ENCODE measurements at regions not wholly inside any gene's neighbourhood (a gene's known extent, or its start where the extent isn't known, plus 50 kb on each side); places are given as distances from the start of the nearest gene placed in this dataset.

DNA sequence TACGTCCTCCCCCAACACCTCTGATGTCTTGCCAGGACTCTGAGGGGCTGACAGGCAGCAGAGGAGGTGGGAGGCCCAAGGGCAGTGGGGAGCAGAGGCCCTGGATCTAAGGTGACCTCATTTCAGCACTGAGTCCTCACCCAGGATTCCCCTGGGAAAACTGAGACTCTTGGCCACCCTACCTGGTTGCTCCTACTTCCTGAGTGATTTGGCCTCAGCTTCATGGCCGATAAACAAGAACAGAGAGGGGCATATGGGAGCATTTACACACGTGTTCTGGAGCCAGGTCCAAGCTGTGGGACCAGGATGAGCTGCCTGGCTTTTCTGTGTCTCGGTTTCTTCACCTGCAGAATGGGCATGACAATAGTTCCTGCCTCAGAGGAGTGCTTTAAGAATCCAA, 133.8 kb downstream of the ANKRD60 start:
- Histone ChIP-seq H3K9me3 (no peaks in the 10 kb centered on the region), H3K36me3 (ENCODE audit: control insufficient read depth in 2 of 2, extremely low read depth in 1 of 2, insufficient read depth in 1 of 2, low read length in 1 of 2) (no peaks in the 10 kb centered on the region), H3K4me3 (ENCODE audit: control insufficient read depth in 1 of 2, extremely low read depth in 1 of 2, low read length in 1 of 2) (no peak overlapping the region), H3K27me3 (replicated peaks in 1 of 2; ENCODE audit: control insufficient read depth in 2 of 2, extremely low read depth in 1 of 2, insufficient read depth in 2 of 2, low read length in 1 of 2) (peaks cover 0 to 26% of the 10 kb centered on the region in 2 experiments), H3K4me1 (ENCODE audit: control insufficient read depth in 1 of 2, extremely low read depth in 1 of 2, insufficient read depth in 2 of 2, low read length in 2 of 2) (no peaks in the 10 kb centered on the region), H3K27ac (ENCODE audit: low read length) (no peak overlapping the region)
- no peaks in the 10 kb centered on the region for H3K36me3 Mint-ChIP-seq
- no peaks in the 10 kb centered on the region for H3K4me1 Mint-ChIP-seq
- H3K27me3 Mint-ChIP-seq, result peaks cover 11 to 19% of the 10 kb centered on the region in 2 donors
- no peaks in the 10 kb centered on the region for H3K9me3 Mint-ChIP-seq
- DNase-seq (no peak), ATAC-seq (replicated peaks in 1 of 4) (no peak)
- no peak overlapping the region for H3K4me3 Mint-ChIP-seq
- WGBS (ENCODE audit: insufficient coverage), result 67% methylated on average over 3 of the region's 4 CpGs
- no peak overlapping the region for H3K27ac Mint-ChIP-seq
- POLR2A ChIA-PET, result no interaction called here
- CTCF ChIA-PET, result no interaction called here

DNA sequence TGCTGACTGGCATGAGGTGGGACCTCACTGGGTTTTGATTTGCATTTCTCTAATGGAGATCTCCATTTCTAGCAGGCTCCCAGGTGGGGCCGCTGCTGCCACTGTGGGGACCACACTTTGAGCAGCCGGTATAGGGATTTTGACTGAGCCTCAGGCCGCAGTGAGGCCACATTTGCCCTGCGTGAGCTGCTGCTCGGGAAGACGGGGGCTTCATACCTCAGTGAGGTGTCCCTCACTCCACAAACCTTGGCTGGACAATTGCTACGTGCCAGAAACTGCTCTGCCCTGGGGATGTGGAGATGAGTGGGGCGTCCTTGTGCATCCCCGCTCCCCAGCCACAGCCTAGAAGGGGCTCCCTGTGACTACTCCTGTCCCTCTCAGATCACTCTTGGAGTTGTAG, 134.3 kb downstream of the ANKRD60 start:
- H3K27me3 Mint-ChIP-seq, result peaks cover 11 to 19% of the 10 kb centered on the region in 2 donors
- DNase-seq (no peak), ATAC-seq (replicated peaks in 1 of 4) (no peak)
- Histone ChIP-seq H3K27me3 (replicated peaks in 1 of 2; ENCODE audit: control insufficient read depth in 2 of 2, extremely low read depth in 1 of 2, insufficient read depth in 2 of 2, low read length in 1 of 2) (peaks cover 0 to 23% of the 10 kb centered on the region in 2 experiments), H3K4me3 (ENCODE audit: control insufficient read depth in 1 of 2, extremely low read depth in 1 of 2, low read length in 1 of 2) (no peak overlapping the region), H3K9me3 (no peaks in the 10 kb centered on the region), H3K27ac (ENCODE audit: low read length) (no peak overlapping the region), H3K4me1 (ENCODE audit: control insufficient read depth in 1 of 2, extremely low read depth in 1 of 2, insufficient read depth in 2 of 2, low read length in 2 of 2) (no peaks in the 10 kb centered on the region), H3K36me3 (ENCODE audit: control insufficient read depth in 2 of 2, extremely low read depth in 1 of 2, insufficient read depth in 1 of 2, low read length in 1 of 2) (no peaks in the 10 kb centered on the region)
- WGBS (ENCODE audit: insufficient coverage), result no CpG with 5 or more reads among the region's 9 CpGs
- CTCF ChIA-PET, result no interaction called here
- H3K9me3 Mint-ChIP-seq, result no peaks in the 10 kb centered on the region
- H3K4me3 Mint-ChIP-seq, result no peak overlapping the region
- no peaks in the 10 kb centered on the region for H3K36me3 Mint-ChIP-seq
- no peaks in the 10 kb centered on the region for H3K4me1 Mint-ChIP-seq
- POLR2A ChIA-PET, result no interaction called here
- no peak overlapping the region for H3K27ac Mint-ChIP-seq

DNA sequence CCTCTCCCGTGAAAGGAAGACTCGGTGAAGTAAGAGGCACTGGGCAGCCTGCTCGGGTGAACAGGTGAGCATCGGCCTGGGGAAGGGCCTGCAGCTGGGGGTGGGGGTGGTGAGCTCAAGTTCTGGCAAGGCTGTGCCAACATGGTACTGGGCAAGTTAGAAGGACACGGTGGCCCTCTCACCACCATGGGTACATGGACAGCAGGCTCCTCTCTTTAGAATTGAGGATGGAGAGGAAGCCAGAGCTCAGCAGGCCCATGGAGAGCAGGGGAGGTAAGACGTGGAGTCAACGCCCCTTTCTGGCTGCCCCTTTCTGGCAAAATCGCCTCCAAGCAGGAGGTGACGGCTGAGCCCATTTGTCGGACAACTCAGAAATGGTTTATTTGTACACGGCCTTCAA, 135.6 kb downstream of the ANKRD60 start:
- H3K27ac ChIP-seq (ENCODE audit: low read length), result no peak overlapping the region
- no peak overlapping the region for H3K4me3 ChIP-seq (ENCODE audit: control insufficient read depth in 1 of 2, extremely low read depth in 1 of 2, low read length in 1 of 2)
- peaks cover 11 to 19% of the 10 kb centered on the region in 2 donors for H3K27me3 Mint-ChIP-seq
- 78% methylated on average over 9 of the region's 11 CpGs for WGBS (ENCODE audit: insufficient coverage)
- H3K9me3 Mint-ChIP-seq, result no peaks in the 10 kb centered on the region
- H3K36me3 ChIP-seq (ENCODE audit: control insufficient read depth in 2 of 2, extremely low read depth in 1 of 2, insufficient read depth in 1 of 2, low read length in 1 of 2), result no peaks in the 10 kb centered on the region
- no peak for ATAC-seq (replicated peaks in 1 of 4)
- peaks cover 0 to 23% of the 10 kb centered on the region in 2 experiments for H3K27me3 ChIP-seq (replicated peaks in 1 of 2; ENCODE audit: control insufficient read depth in 2 of 2, extremely low read depth in 1 of 2, insufficient read depth in 2 of 2, low read length in 1 of 2)
- H3K4me1 Mint-ChIP-seq, result no peaks in the 10 kb centered on the region
- H3K4me1 ChIP-seq (ENCODE audit: control insufficient read depth in 1 of 2, extremely low read depth in 1 of 2, insufficient read depth in 2 of 2, low read length in 2 of 2), result no peaks in the 10 kb centered on the region
- no peak for DNase-seq
- CTCF ChIA-PET, result interaction anchor here in 1 of 2 donors (0.6 kb wide), 1 partner anchor 9 kb away, joined by 3 read pairs; no protein-coding TSS in a partner anchor
- H3K4me3 Mint-ChIP-seq, result no peak overlapping the region
- POLR2A ChIA-PET, result no interaction called here
- H3K27ac Mint-ChIP-seq, result no peak overlapping the region
- no peaks in the 10 kb centered on the region for H3K36me3 Mint-ChIP-seq
- no peaks in the 10 kb centered on the region for H3K9me3 ChIP-seq

DNA sequence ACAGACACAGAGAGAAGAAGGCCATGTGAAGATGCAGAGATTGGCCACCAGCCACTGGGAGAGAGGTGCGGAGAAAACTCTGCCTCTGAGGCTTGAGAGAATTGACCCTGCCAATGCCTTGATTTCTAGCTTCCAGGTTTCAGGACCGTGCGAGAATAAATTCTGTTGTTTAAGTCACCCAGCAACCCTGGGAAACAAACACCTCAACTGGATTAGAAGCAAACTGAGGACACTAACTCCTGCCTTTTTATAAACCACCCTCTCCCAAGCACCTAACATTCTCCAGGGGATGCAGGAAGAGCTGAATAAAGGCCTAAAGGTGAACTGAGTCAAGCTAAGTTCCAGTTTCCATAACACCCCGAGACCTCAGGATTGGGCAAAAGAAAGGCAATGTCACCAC, 136.1 kb downstream of the ANKRD60 start:
- no peaks in the 10 kb centered on the region for H3K9me3 Mint-ChIP-seq
- H3K4me1 ChIP-seq (ENCODE audit: control insufficient read depth in 1 of 2, extremely low read depth in 1 of 2, insufficient read depth in 2 of 2, low read length in 2 of 2), result no peaks in the 10 kb centered on the region
- ChIA-PET POLR2A (no interaction called here), CTCF (interaction anchor here in 1 of 2 donors (0.6 kb wide), 1 partner anchor 10 kb away, joined by 3 read pairs; no protein-coding TSS in a partner anchor)
- no peaks in the 10 kb centered on the region for H3K4me1 Mint-ChIP-seq
- H3K27ac ChIP-seq (ENCODE audit: low read length), result no peak overlapping the region
- H3K27ac Mint-ChIP-seq, result no peak overlapping the region
- WGBS (ENCODE audit: insufficient coverage), result 88% methylated on average over 4 of the region's 4 CpGs
- H3K4me3 ChIP-seq (ENCODE audit: control insufficient read depth in 1 of 2, extremely low read depth in 1 of 2, low read length in 1 of 2), result no peak overlapping the region
- no peaks in the 10 kb centered on the region for H3K36me3 Mint-ChIP-seq
- no peak for DNase-seq
- no peak for ATAC-seq (replicated peaks in 1 of 4)
- peaks cover 9 to 19% of the 10 kb centered on the region in 2 donors for H3K27me3 Mint-ChIP-seq
- no peak overlapping the region for H3K4me3 Mint-ChIP-seq
- H3K36me3 ChIP-seq (ENCODE audit: control insufficient read depth in 2 of 2, extremely low read depth in 1 of 2, insufficient read depth in 1 of 2, low read length in 1 of 2), result no peaks in the 10 kb centered on the region
- no peaks in the 10 kb centered on the region for H3K9me3 ChIP-seq
- H3K27me3 ChIP-seq (replicated peaks in 1 of 2; ENCODE audit: control insufficient read depth in 2 of 2, extremely low read depth in 1 of 2, insufficient read depth in 2 of 2, low read length in 1 of 2), result peaks cover 0 to 23% of the 10 kb centered on the region in 2 experiments

DNA sequence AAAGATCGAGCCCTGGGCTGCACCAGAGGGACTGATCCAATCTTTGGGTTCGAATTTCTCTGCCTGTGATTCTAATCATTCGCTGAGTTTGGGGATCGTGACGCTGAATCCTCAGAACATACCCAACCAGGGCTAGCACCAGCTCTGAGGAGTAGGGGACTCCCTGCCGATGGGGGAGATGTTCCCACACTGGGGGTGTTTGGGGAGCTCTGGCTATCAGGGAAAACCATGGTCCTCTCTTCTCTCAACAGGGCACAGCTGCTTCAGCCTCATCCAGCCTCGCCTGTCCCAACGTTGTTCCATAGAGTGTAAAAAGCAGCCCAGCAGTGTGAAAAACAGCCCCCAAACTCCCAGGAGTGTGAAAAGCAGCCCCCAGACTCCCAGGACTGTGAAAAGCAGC, 136.6 kb downstream of the ANKRD60 start:
- Mint-ChIP-seq H3K27ac (no peak overlapping the region), H3K9me3 (no peaks in the 10 kb centered on the region), H3K4me3 (no peak overlapping the region), H3K36me3 (no peaks in the 10 kb centered on the region), H3K27me3 (peaks cover 8 to 14% of the 10 kb centered on the region in 2 donors), H3K4me1 (no peaks in the 10 kb centered on the region)
- ATAC-seq (replicated peaks in 1 of 4) (no peak), DNase-seq (no peak)
- peaks cover 0 to 20% of the 10 kb centered on the region in 2 experiments for H3K27me3 ChIP-seq (replicated peaks in 1 of 2; ENCODE audit: control insufficient read depth in 2 of 2, extremely low read depth in 1 of 2, insufficient read depth in 2 of 2, low read length in 1 of 2)
- no peaks in the 10 kb centered on the region for H3K36me3 ChIP-seq (ENCODE audit: control insufficient read depth in 2 of 2, extremely low read depth in 1 of 2, insufficient read depth in 1 of 2, low read length in 1 of 2)
- ChIA-PET CTCF (no interaction called here), POLR2A (no interaction called here)
- no peaks in the 10 kb centered on the region for H3K9me3 ChIP-seq
- H3K27ac ChIP-seq (ENCODE audit: low read length), result no peak overlapping the region
- H3K4me3 ChIP-seq (ENCODE audit: control insufficient read depth in 1 of 2, extremely low read depth in 1 of 2, low read length in 1 of 2), result no peak overlapping the region
- WGBS (ENCODE audit: insufficient coverage), result no CpG with 5 or more reads among the region's 8 CpGs
- no peaks in the 10 kb centered on the region for H3K4me1 ChIP-seq (ENCODE audit: control insufficient read depth in 1 of 2, extremely low read depth in 1 of 2, insufficient read depth in 2 of 2, low read length in 2 of 2)

DNA sequence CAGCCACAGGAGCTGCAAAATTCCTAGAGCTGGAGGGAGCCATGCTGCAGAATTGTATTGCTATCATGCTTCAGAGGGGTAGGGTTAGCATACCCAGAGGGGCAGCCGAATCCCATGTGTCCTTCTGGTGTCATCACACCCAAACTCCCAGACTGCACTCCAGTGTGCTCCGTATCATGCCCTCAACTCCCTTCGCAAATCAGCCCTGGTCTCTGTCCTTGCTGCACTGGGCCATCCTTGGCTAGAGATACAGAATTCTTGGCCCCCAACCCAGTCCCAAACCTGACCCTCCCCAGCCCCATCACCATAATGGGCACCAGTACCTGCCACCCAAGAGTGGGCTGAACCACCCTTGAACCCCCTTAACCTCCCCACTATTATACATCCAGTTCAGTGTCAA, 138.3 kb downstream of the ANKRD60 start:
- Histone ChIP-seq H3K9me3 (no peaks in the 10 kb centered on the region), H3K27ac (ENCODE audit: low read length) (no peak overlapping the region), H3K4me1 (ENCODE audit: control insufficient read depth in 1 of 2, extremely low read depth in 1 of 2, insufficient read depth in 2 of 2, low read length in 2 of 2) (no peaks in the 10 kb centered on the region), H3K4me3 (ENCODE audit: control insufficient read depth in 1 of 2, extremely low read depth in 1 of 2, low read length in 1 of 2) (no peak overlapping the region), H3K27me3 (replicated peaks in 1 of 2; ENCODE audit: control insufficient read depth in 2 of 2, extremely low read depth in 1 of 2, insufficient read depth in 2 of 2, low read length in 1 of 2) (peaks cover 0 to 20% of the 10 kb centered on the region in 2 experiments), H3K36me3 (ENCODE audit: control insufficient read depth in 2 of 2, extremely low read depth in 1 of 2, insufficient read depth in 1 of 2, low read length in 1 of 2) (no peaks in the 10 kb centered on the region)
- peaks cover 8 to 14% of the 10 kb centered on the region in 2 donors for H3K27me3 Mint-ChIP-seq
- no peak overlapping the region for H3K27ac Mint-ChIP-seq
- H3K4me1 Mint-ChIP-seq, result no peaks in the 10 kb centered on the region
- no peaks in the 10 kb centered on the region for H3K9me3 Mint-ChIP-seq
- ATAC-seq (replicated peaks in 1 of 4) (no peak), DNase-seq (no peak)
- no peaks in the 10 kb centered on the region for H3K36me3 Mint-ChIP-seq
- WGBS (ENCODE audit: insufficient coverage), result 90% methylated on average over 3 of the region's 3 CpGs
- H3K4me3 Mint-ChIP-seq, result no peak overlapping the region
- ChIA-PET CTCF (no interaction called here), POLR2A (no interaction called here)

DNA sequence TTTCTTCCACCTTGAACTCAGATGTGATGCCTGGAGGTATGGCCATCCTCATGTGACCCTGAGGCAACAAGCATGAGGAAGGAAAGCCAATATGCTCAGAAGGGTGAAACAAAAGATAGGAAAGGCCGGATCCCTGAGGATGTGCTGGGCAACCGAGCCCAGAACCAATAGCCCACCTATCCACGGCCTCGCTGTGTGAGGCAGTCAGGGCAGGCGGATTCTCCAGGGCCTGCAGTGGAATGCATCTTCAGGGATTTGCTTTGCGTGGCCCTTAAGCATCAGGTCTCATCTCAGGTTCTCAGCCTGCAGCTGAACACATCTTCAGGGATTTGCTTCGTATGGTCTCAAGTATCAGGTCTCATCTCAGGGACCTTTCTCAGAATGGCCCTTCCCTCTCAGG, 139.8 kb downstream of the ANKRD60 start:
- Mint-ChIP-seq H3K4me1 (no peaks in the 10 kb centered on the region), H3K9me3 (no peaks in the 10 kb centered on the region), H3K4me3 (no peak overlapping the region), H3K27me3 (peaks cover 8% of the 10 kb centered on the region in 2 donors), H3K27ac (no peak overlapping the region), H3K36me3 (no peaks in the 10 kb centered on the region)
- Histone ChIP-seq H3K36me3 (ENCODE audit: control insufficient read depth in 2 of 2, extremely low read depth in 1 of 2, insufficient read depth in 1 of 2, low read length in 1 of 2) (no peaks in the 10 kb centered on the region), H3K4me3 (ENCODE audit: control insufficient read depth in 1 of 2, extremely low read depth in 1 of 2, low read length in 1 of 2) (no peak overlapping the region), H3K27me3 (replicated peaks in 1 of 2; ENCODE audit: control insufficient read depth in 2 of 2, extremely low read depth in 1 of 2, insufficient read depth in 2 of 2, low read length in 1 of 2) (peaks cover 0 to 11% of the 10 kb centered on the region in 2 experiments), H3K4me1 (ENCODE audit: control insufficient read depth in 1 of 2, extremely low read depth in 1 of 2, insufficient read depth in 2 of 2, low read length in 2 of 2) (no peaks in the 10 kb centered on the region), H3K27ac (ENCODE audit: low read length) (no peak overlapping the region), H3K9me3 (no peaks in the 10 kb centered on the region)
- ChIA-PET CTCF (interaction anchor here in 1 of 2 donors (0.5 kb wide), 1 partner anchor 15 kb away, joined by 3 read pairs; no protein-coding TSS in a partner anchor), POLR2A (no interaction called here)
- ATAC-seq (replicated peaks in 1 of 4), result no peak
- WGBS (ENCODE audit: insufficient coverage), result 84% methylated on average over 7 of the region's 7 CpGs
- DNase-seq, result no peak

Measured in T-cell (primary cell).